ENCODE measurements at regions not wholly inside any gene's neighbourhood (a gene's known extent, or its start where the extent isn't known, plus 50 kb on each side); places are given as distances from the start of the nearest gene placed in this dataset.

DNA sequence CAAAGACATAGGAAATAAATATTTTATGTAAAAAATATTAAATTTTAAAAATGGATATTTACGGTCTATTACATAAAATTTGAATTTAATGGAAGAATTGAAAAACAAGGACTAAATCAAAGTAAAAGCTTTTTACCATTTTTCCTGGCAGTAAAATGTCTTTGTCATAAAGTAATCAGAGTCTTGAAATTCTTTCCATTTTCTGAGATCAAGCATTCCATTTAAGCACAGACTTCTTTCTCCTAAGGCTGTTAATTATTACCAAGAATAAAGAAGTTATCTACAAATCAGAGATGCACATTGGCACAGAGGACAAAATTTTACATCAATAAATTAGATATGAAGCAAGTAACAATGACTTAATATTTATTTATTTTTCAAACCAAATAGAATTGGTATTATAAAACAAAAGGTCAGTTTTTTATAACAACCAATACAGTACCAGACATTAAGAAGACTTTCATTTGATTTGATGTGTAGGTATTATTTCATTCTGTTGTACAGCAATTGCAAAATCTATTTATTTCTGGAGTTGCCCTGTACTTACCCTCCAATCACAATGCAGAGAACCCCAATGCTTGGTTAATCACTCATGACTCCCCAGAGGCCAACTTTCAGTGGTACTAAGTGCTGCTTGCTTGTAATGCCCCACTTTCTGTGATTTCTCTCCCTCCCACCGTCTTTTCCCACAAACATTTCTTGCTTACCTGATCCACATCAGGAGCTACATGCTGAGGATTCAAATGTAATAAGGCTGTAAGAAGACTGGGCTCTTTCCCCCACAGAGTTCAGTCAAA, 254.6 kb downstream of the GASK1B start:
- in situ Hi-C loops (cut with MboI; ENCODE audit: low sequenced_read_pairs in 4 of 4) = no loop called here

DNA sequence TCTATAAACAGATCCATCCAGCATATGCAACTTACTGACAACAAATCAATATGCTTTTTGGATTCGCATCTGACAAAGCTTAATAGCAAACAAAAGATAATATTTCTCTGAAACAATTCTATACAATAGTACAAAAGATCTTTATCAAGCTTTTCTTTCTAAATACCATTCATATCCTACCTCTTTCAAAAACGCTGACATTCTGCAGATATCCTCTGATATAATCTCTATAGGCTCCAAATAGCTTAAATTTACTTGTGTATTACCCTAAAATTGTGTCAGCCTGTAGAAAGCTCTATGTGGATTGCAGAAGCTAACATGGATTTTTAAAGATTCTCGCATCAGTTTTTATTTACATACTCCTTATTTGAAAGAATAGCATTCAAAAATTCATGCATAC, 260.6 kb downstream of the GASK1B start:
- no peak for DNase-seq
- in situ Hi-C loops (cut with MboI; ENCODE audit: low sequenced_read_pairs in 4 of 4) = no loop called here
- Histone ChIP-seq H3K27me3 (no peaks in the 10 kb centered on the region), H3K4me1 (no peaks in the 10 kb centered on the region), H3K36me3 (no peaks in the 10 kb centered on the region), H3K4me3 (no peak overlapping the region), H3K27ac (no peak overlapping the region), H3K9me3 (no peaks in the 10 kb centered on the region)
- no peak for TF ChIP-seq POLR2A (IDR thresholded peaks at IDR 0.05)
- TF ChIP-seq, protein P1, sequence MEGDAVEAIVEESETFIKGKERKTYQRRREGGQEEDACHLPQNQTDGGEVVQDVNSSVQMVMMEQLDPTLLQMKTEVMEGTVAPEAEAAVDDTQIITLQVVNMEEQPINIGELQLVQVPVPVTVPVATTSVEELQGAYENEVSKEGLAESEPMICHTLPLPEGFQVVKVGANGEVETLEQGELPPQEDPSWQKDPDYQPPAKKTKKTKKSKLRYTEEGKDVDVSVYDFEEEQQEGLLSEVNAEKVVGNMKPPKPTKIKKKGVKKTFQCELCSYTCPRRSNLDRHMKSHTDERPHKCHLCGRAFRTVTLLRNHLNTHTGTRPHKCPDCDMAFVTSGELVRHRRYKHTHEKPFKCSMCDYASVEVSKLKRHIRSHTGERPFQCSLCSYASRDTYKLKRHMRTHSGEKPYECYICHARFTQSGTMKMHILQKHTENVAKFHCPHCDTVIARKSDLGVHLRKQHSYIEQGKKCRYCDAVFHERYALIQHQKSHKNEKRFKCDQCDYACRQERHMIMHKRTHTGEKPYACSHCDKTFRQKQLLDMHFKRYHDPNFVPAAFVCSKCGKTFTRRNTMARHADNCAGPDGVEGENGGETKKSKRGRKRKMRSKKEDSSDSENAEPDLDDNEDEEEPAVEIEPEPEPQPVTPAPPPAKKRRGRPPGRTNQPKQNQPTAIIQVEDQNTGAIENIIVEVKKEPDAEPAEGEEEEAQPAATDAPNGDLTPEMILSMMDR (IDR thresholded peaks at IDR 0.05 in 4 of 5, conservative IDR thresholded peaks at IDR 0.05 in 1 of 5) = no peak
- intact Hi-C loops (cut with DNase I; ENCODE audit: low total_unique reads) = no loop called here
- no peak for ATAC-seq

More for the DNA sequence above, 254.6 kb downstream of the GASK1B start:
- ATAC-seq (no peak), DNase-seq (no peak)
- Histone ChIP-seq H3K27ac (no peak overlapping the region), H3K4me3 (no peak overlapping the region), H3K27me3 (no peaks in the 10 kb centered on the region), H3K4me1 (no peaks in the 10 kb centered on the region), H3K9me3 (no peaks in the 10 kb centered on the region), H3K36me3 (no peaks in the 10 kb centered on the region)
- intact Hi-C loops (cut with DNase I; ENCODE audit: low total_unique reads) = no loop called here
- no peak for TF ChIP-seq POLR2A (IDR thresholded peaks at IDR 0.05)
- TF ChIP-seq, protein P1 (IDR thresholded peaks at IDR 0.05 in 4 of 5, conservative IDR thresholded peaks at IDR 0.05 in 1 of 5) = no peak

DNA sequence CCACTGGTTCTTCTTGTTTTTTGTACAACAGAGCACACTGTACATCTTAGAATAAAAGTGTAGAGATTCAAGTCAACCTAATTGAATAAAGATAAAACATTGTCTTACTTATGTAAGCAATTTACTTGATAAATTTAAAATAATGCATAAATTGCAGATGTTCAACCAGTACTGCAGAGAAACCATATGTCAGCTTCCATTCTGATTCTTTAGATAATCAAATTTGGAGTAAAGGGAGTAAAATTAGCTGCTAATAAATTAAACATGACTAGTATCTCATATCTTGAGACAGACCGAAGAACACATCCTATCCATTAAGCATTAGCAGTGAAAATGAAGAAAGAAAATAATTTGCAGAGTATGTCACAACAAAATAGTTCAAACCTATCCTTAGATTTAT, 261.2 kb downstream of the GASK1B start:
- intact Hi-C loops (cut with DNase I; ENCODE audit: low total_unique reads) (no loop called here), in situ Hi-C loops (cut with MboI; ENCODE audit: low sequenced_read_pairs in 4 of 4) (no loop called here)
- DNase-seq = no peak
- ATAC-seq = no peak
- no peaks in the 10 kb centered on the region for H3K36me3 ChIP-seq
- TF ChIP-seq, protein P1 (IDR thresholded peaks at IDR 0.05 in 4 of 5, conservative IDR thresholded peaks at IDR 0.05 in 1 of 5) = no peak
- TF ChIP-seq POLR2A (IDR thresholded peaks at IDR 0.05) = no peak
- H3K4me1 ChIP-seq = no peaks in the 10 kb centered on the region
- no peaks in the 10 kb centered on the region for H3K27me3 ChIP-seq
- no peak overlapping the region for H3K27ac ChIP-seq
- no peaks in the 10 kb centered on the region for H3K9me3 ChIP-seq
- no peak overlapping the region for H3K4me3 ChIP-seq

DNA sequence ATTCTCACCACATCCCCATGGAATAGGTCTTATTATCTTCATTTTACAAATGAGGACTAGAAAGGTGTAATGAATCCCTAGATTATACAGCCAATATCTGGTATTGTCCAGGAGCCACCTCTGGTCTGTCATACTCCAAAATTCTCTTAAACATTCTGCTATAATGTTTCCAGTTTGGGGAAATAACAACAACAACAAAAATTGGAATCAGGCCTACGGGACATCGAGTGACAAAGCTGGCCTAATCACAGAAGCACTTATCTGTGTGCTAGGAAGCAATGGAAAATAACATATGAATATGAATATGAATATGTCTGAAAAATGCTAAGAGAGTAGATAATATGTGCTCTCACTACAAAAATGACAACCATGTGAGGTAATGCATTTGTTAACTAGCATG, 264.1 kb downstream of the GASK1B start:
- no peaks in the 10 kb centered on the region for H3K9me3 ChIP-seq
- no peak overlapping the region for H3K4me3 ChIP-seq
- H3K36me3 ChIP-seq = no peaks in the 10 kb centered on the region
- DNase-seq = no peak
- no peak overlapping the region for H3K27ac ChIP-seq
- in situ Hi-C loops (cut with MboI; ENCODE audit: low sequenced_read_pairs in 4 of 4) (no loop called here), intact Hi-C loops (cut with DNase I; ENCODE audit: low total_unique reads) (no loop called here)
- no peaks in the 10 kb centered on the region for H3K4me1 ChIP-seq
- no peak for ATAC-seq
- TF ChIP-seq, protein P1 (IDR thresholded peaks at IDR 0.05 in 4 of 5, conservative IDR thresholded peaks at IDR 0.05 in 1 of 5) = no peak
- no peak for TF ChIP-seq POLR2A (IDR thresholded peaks at IDR 0.05)
- no peaks in the 10 kb centered on the region for H3K27me3 ChIP-seq

DNA sequence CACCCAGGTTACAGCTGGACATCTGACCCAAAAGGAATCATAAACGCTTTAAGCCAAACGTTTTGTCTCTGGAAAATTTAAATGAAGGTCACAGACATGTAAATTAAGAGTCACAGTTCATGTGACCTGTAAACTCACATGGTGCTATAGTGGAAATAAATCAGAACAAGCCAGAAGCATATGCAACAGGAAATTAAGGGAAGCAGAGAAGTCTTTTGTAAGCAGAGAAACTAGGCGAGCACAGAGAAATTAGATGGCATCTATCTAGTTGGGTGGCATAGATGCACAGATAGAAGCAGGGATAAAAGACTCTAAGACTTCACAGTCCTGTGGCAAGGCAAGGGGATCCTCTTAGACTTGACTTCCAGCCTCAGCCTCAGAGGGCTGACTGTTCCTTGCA, 264.8 kb downstream of the GASK1B start:
- no peak overlapping the region for H3K27ac ChIP-seq
- TF ChIP-seq, protein P1 (IDR thresholded peaks at IDR 0.05 in 4 of 5, conservative IDR thresholded peaks at IDR 0.05 in 1 of 5) = no peak
- TF ChIP-seq POLR2A (IDR thresholded peaks at IDR 0.05) = no peak
- no peaks in the 10 kb centered on the region for H3K4me1 ChIP-seq
- no peaks in the 10 kb centered on the region for H3K9me3 ChIP-seq
- H3K27me3 ChIP-seq = no peaks in the 10 kb centered on the region
- intact Hi-C loops (cut with DNase I; ENCODE audit: low total_unique reads) = no loop called here
- no peaks in the 10 kb centered on the region for H3K36me3 ChIP-seq
- no peak for ATAC-seq
- no peak overlapping the region for H3K4me3 ChIP-seq
- in situ Hi-C loops (cut with MboI; ENCODE audit: low sequenced_read_pairs in 4 of 4) = no loop called here
- DNase-seq = no peak
